ENCODE measurements at regions not wholly inside any gene's neighbourhood (a gene's known extent, or its start where the extent isn't known, plus 50 kb on each side); places are given as distances from the start of the nearest gene placed in this dataset.

DNA sequence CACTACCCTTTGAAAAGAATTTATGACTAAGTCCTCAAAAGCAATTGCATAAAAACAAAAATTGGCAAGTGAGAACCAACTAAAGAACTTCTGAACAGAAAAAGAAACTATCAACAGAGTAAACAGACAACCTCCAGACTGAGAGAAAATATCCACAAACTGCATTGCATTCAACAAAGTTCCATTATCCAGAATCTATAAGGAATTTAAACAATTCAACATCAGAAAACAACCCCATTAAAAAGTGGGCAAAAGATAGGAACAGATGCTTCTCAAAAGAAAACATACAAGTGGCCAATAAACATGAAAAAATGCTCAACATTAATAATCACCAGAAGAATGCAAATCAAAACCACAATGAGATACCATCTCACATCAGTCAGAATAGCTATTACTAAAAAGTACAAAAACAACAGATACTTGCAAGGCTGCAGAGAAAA lies 130.2 kb downstream of the GASK1B start:
- Mint-ChIP-seq H3K36me3 (ENCODE audit: low read depth) (peaks cover 28% of the 10 kb centered on the region), H3K4me1 (peaks cover 20% of the 10 kb centered on the region), H3K9me3 (peaks cover 27% of the 10 kb centered on the region), H3K4me3 (no peak overlapping the region), H3K27me3 (ENCODE audit: low read depth) (no peaks in the 10 kb centered on the region), H3K27ac (ENCODE audit: unreplicated experiment) (no peak overlapping the region)
- DNase-seq (ENCODE audit: low read depth, low spot score): no peak
- TF ChIP-seq, protein P1, sequence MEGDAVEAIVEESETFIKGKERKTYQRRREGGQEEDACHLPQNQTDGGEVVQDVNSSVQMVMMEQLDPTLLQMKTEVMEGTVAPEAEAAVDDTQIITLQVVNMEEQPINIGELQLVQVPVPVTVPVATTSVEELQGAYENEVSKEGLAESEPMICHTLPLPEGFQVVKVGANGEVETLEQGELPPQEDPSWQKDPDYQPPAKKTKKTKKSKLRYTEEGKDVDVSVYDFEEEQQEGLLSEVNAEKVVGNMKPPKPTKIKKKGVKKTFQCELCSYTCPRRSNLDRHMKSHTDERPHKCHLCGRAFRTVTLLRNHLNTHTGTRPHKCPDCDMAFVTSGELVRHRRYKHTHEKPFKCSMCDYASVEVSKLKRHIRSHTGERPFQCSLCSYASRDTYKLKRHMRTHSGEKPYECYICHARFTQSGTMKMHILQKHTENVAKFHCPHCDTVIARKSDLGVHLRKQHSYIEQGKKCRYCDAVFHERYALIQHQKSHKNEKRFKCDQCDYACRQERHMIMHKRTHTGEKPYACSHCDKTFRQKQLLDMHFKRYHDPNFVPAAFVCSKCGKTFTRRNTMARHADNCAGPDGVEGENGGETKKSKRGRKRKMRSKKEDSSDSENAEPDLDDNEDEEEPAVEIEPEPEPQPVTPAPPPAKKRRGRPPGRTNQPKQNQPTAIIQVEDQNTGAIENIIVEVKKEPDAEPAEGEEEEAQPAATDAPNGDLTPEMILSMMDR (conservative IDR thresholded peaks at IDR 0.05): no peak

DNA sequence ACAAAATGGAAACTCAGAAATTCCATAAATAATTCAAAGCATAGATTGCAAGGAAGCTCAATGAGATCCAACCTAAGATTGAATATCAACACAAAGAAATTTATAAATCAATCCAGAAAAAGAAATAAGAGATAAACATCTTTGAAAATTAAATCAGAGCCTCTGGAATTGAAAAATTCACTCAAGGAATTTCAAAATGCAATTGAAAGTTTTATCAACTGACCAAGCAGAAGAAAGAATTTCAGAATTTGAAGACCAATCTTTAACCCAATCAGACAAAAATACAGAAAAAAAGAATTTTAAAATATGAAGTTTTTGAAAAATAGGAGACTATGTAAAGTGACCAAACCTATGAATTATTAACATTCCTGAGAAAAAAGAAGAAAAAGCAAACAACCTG lies 134.1 kb downstream of the GASK1B start:
- no peak for DNase-seq (ENCODE audit: low read depth, low spot score)
- no peaks in the 10 kb centered on the region for H3K27me3 Mint-ChIP-seq (ENCODE audit: low read depth)
- H3K4me1 Mint-ChIP-seq: no peaks in the 10 kb centered on the region
- H3K9me3 Mint-ChIP-seq: peaks cover 25% of the 10 kb centered on the region
- H3K36me3 Mint-ChIP-seq (ENCODE audit: low read depth): peaks cover 23% of the 10 kb centered on the region
- no peak overlapping the region for H3K4me3 Mint-ChIP-seq
- H3K27ac Mint-ChIP-seq (ENCODE audit: unreplicated experiment): no peak overlapping the region
- TF ChIP-seq, protein P1 (conservative IDR thresholded peaks at IDR 0.05): no peak

DNA sequence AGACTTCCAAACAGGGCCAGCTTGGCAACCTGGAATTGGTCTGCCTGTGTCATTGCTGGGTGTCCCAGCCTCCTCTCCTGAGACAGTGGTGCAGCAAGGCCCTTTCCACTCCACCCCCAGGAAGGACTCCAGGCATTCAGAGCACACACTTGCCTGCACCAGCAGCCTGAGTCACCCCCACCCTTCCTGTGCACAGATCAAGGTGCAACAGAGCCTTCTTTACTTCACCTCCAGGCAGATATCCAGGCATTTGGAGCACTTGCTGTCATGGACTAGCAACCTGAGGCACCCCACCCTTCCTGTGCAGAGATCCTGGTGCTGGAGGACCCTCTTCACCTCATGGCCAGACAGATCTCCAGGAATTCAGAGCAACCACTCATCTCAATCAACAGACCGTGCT lies 135.8 kb downstream of the GASK1B start:
- Mint-ChIP-seq H3K4me1 (no peaks in the 10 kb centered on the region), H3K36me3 (ENCODE audit: low read depth) (peaks cover 21% of the 10 kb centered on the region), H3K9me3 (peaks cover 25% of the 10 kb centered on the region), H3K27me3 (ENCODE audit: low read depth) (no peaks in the 10 kb centered on the region), H3K27ac (ENCODE audit: unreplicated experiment) (no peak overlapping the region), H3K4me3 (no peak overlapping the region)
- TF ChIP-seq, protein P1 (conservative IDR thresholded peaks at IDR 0.05): no peak
- DNase-seq (ENCODE audit: low read depth, low spot score): no peak

DNA sequence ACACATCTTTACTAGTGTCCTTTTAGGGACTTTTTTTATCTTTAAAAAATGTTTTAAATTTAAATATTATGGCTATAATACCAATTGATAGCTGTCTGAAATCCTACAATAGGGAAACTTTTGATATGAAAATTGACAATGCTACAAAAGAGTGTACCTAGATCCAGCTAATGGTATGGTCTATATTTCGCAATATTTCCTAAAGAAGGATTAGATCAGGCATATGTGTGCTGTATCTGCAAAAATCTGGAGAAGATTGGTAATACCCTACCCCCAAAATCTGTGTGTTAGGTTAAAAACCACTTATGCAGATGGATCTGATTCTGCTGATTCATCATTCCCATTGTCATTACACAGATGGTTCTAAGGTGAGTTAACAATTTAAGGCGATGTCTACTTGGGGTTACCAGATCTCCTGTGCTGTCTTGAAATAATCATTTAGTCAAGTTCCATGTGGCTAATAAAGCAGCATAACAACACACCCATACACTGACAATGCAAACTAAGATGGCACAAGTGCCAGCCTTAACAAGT lies 137.1 kb downstream of the GASK1B start:
- H3K27ac Mint-ChIP-seq (ENCODE audit: unreplicated experiment): no peak overlapping the region

DNA sequence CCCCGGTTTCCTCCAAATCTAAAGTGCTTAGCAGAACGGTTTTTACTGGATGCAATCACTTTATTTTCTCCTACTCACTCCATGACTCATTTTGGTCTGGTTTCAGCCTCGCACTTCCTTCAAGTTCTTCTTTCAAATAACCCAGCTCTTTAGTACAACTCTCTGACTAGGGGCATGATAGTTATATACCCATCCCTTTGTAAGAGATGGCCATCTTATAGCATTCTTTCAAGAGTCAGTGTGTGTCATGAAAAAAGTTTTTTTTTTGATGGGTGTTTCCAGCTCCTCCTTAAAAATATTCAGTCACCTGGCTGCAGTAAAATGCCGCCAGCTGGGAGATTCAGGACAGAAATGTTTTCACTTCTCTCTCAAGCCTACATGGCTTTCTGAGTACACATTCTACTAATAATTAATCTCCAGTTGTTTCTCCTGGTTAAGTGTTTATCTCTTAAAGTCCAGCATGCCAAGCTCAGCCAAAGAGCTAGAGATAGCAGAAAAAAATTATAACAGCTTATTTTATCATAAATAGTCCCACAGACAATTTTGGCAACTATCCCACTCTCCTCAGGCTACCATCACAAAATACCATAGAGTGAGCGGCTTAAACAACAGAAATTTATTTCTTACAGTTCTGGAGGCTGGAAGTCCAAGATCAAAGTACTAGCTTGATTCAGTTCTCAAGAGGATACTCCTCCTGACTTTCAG lies 139.3 kb downstream of the GASK1B start:
- Mint-ChIP-seq H3K4me3 (no peak overlapping the region), H3K4me1 (no peaks in the 10 kb centered on the region), H3K27ac (ENCODE audit: unreplicated experiment) (no peak overlapping the region), H3K27me3 (ENCODE audit: low read depth) (no peaks in the 10 kb centered on the region), H3K9me3 (peaks cover 6% of the 10 kb centered on the region), H3K36me3 (ENCODE audit: low read depth) (peaks cover 10% of the 10 kb centered on the region)
- DNase-seq (ENCODE audit: low read depth, low spot score): no peak
- TF ChIP-seq, protein P1 (conservative IDR thresholded peaks at IDR 0.05): no peak

More for the DNA sequence above, 137.1 kb downstream of the GASK1B start:
- Mint-ChIP-seq H3K36me3 (ENCODE audit: low read depth) (peaks cover 18% of the 10 kb centered on the region), H3K9me3 (peaks cover 15% of the 10 kb centered on the region), H3K4me1 (no peaks in the 10 kb centered on the region), H3K4me3 (no peak overlapping the region), H3K27me3 (ENCODE audit: low read depth) (no peaks in the 10 kb centered on the region)
- TF ChIP-seq, protein P1 (conservative IDR thresholded peaks at IDR 0.05): no peak
- no peak for DNase-seq (ENCODE audit: low read depth, low spot score)
